ENCODE measurements at regions not wholly inside any gene's neighbourhood (a gene's known extent, or its start where the extent isn't known, plus 50 kb on each side); places are given as distances from the start of the nearest gene placed in this dataset.
"Not testable (repeated sequence)": the region's sequence is repeated elsewhere in the genome, so short reads cannot be mapped to it uniquely, and the experiment has no call there.

DNA sequence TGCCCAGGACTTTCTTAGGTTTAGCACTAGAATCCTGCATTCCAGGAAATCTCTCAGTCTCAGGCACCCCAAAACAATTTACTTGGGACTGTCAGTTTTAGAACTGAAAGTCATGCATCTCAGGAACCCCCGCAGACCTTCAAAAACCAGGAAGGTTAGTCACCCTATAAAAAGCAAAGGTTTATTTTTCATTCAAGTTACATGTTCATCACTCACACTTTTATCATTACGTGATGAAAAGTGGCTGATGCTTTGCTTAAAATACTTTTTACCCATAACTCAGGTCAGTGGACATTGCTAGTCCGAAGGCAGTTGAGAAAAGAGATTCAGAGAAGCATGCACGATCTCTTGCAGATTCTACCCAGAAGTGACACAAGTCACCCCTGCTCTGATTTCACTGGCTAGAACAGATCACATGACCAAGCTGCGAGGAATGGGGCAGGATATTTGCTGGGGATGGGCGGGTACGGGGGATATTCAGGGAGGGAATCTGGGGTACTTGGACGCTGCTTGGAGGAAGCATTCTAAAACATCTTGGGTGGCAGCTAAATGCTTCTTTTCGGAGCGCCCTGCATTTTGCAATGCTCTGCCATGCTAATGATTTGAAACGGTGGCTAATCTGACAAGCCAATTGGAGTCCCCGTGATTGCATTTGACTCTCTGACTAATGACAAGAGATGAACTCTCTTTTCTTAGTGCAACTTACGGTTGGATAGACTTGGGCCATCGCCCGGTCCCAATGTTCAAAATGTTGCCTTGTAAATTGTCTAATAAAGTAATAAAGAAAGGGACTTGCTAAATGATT, 110.2 kb downstream of the MIAT start:
- Histone ChIP-seq H3K4me3 (no peak overlapping the region), H3K27ac (no peak overlapping the region), H3K27me3 (no peaks in the 10 kb centered on the region), H3K9me3 (peaks cover 0 to 7% of the 10 kb centered on the region in 2 donors), H3K4me1 (no peaks in the 10 kb centered on the region), H3K36me3 (no peaks in the 10 kb centered on the region)
- DNase-seq (ENCODE audit: low spot score): no peak
- TF ChIP-seq, protein P1, sequence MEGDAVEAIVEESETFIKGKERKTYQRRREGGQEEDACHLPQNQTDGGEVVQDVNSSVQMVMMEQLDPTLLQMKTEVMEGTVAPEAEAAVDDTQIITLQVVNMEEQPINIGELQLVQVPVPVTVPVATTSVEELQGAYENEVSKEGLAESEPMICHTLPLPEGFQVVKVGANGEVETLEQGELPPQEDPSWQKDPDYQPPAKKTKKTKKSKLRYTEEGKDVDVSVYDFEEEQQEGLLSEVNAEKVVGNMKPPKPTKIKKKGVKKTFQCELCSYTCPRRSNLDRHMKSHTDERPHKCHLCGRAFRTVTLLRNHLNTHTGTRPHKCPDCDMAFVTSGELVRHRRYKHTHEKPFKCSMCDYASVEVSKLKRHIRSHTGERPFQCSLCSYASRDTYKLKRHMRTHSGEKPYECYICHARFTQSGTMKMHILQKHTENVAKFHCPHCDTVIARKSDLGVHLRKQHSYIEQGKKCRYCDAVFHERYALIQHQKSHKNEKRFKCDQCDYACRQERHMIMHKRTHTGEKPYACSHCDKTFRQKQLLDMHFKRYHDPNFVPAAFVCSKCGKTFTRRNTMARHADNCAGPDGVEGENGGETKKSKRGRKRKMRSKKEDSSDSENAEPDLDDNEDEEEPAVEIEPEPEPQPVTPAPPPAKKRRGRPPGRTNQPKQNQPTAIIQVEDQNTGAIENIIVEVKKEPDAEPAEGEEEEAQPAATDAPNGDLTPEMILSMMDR (IDR thresholded peaks at IDR 0.05): no peak

DNA sequence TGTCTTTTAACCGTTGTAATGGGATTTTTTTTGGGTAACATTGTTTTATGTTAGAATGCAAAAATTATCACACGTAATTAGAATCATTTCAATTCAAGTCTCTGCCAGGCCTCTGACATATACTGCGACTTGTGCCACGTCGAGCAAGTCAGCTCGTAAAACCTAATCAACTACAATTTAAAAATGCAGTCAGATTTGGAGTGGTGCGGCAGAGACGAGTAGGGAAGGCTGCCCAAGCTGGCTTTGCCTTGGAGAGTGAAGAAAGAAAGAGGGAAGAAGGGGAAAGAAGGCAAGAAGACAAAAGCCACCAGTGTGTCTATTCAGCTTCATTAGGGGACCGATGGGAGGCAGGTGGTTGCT, 110.7 kb downstream of the MIAT start:
- Histone ChIP-seq H3K4me3 (no peak overlapping the region), H3K36me3 (no peaks in the 10 kb centered on the region), H3K27me3 (no peaks in the 10 kb centered on the region), H3K4me1 (no peaks in the 10 kb centered on the region), H3K9me3 (peaks cover 0 to 7% of the 10 kb centered on the region in 2 donors), H3K27ac (no peak overlapping the region)
- DNase-seq (ENCODE audit: low spot score): no peak
- TF ChIP-seq, protein P1 (IDR thresholded peaks at IDR 0.05): no peak

DNA sequence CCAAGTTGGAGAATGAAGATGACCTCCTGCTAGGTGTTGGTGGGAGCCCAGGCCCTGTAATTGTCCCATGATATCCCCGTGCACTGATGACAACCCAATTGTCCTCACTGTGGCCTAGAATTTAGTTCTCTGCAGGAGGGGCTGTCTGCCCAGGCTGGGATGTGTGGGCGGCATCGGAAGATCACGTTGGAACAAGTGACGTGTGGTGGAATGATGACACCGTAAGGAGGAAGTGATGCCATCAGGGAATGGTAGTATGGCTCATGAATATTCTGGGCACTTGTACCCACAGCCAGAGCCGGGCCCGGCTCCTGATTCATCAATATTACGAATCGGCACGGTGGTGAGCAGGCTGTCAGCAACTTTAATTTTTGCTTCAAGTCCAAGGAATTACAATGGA, 111.6 kb downstream of the MIAT start:
- Histone ChIP-seq H3K36me3 (no peaks in the 10 kb centered on the region), H3K27me3 (no peaks in the 10 kb centered on the region), H3K27ac (no peak overlapping the region), H3K9me3 (peaks cover 0 to 7% of the 10 kb centered on the region in 2 donors), H3K4me3 (no peak overlapping the region), H3K4me1 (no peaks in the 10 kb centered on the region)
- DNase-seq (ENCODE audit: low spot score): no peak
- TF ChIP-seq, protein P1 (IDR thresholded peaks at IDR 0.05): no peak

DNA sequence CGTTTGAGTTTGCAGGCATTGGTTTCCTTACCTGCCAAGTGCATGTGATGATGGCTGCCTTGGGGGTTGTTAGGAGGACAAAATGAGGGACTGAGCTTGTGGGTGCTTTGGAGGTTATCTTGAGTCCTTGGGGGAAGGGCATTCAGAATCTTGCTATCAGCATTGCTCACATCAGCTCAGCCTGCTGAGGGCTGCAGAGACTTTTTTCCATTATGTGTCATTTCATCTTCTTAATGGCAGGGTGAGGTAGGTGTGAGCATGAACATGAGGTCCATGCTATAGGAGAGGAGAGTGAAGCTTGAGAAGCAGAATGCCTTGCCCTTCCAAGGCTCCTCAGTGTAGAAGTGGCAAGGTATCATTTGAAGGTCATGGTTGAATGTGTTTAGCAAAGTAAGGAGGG, 112.3 kb downstream of the MIAT start:
- Histone ChIP-seq H3K4me1 (no peaks in the 10 kb centered on the region), H3K27me3 (no peaks in the 10 kb centered on the region), H3K36me3 (no peaks in the 10 kb centered on the region), H3K4me3 (no peak overlapping the region), H3K27ac (no peak overlapping the region), H3K9me3 (peaks cover 0 to 7% of the 10 kb centered on the region in 2 donors)
- DNase-seq (ENCODE audit: low spot score): no peak
- TF ChIP-seq, protein P1 (IDR thresholded peaks at IDR 0.05): no peak

DNA sequence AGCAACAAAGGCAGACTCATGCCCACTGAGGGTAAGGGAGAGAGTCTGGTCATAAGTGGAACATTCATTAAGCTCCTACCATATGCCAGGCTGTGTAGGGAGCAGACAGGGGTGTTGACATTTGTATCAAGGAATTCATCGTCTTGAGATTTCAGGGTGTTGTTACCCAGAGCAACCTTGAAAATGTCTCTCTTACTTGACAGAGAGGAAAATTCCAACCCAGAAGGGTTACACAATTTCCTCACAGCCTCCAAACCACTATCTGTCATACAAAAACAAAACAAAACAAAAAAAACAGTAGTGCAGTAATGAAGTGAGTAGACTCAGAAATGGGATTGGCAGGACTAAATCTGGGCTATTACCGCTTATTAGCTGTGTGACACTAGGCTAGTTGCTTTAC, 113.2 kb downstream of the MIAT start:
- H3K9me3 ChIP-seq: peaks cover 0 to 9% of the 10 kb centered on the region in 2 donors
- H3K27ac ChIP-seq: no peak overlapping the region
- no peaks in the 10 kb centered on the region for H3K4me1 ChIP-seq
- DNase-seq (ENCODE audit: low spot score): no peak
- TF ChIP-seq, protein P1 (IDR thresholded peaks at IDR 0.05): no peak
- no peaks in the 10 kb centered on the region for H3K27me3 ChIP-seq
- H3K36me3 ChIP-seq: no peaks in the 10 kb centered on the region
- H3K4me3 ChIP-seq: no peak overlapping the region

DNA sequence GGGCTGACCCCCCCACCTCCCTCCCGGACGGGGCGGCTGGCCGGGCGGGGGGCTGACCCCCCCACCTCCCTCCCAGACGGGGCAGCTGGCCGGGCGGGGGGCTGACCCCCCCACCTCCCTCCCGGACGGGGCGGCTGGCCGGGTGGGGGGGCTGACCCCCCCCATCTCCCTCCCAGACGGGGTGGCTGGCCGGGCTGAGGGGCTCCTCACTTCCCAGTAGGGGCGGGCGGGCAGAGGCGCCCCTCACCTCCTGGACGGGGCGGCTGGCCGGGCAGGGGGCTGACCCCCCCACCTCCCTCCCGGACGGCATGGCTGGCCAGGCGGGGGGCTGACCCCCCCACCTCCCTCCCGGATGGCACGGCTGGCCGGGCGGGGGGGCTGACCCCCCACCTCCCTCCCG, 115.7 kb downstream of the MIAT start:
- H3K36me3 ChIP-seq; H3K4me3 ChIP-seq; H3K27ac ChIP-seq; H3K27me3 ChIP-seq; H3K9me3 ChIP-seq; H3K4me1 ChIP-seq; DNase-seq (ENCODE audit: low spot score): not testable (repeated sequence)

Measured in right atrium auricular region (tissue), 2 donors.